ENCODE measurements at regions not wholly inside any gene's neighbourhood (a gene's known extent, or its start where the extent isn't known, plus 50 kb on each side); places are given as distances from the start of the nearest gene placed in this dataset.
"Not testable (repeated sequence)": the region's sequence is repeated elsewhere in the genome, so short reads cannot be mapped to it uniquely, and the experiment has no call there.

- DNase-seq (ENCODE audit: extremely low read depth in 1 of 2, low read depth in 1 of 2), result peak; percentile 22 to 41
These were observed 177.1 kb upstream of the SLC38A2 start for GRCh38 chr12:46549527-46550265.

- no peak for DNase-seq (ENCODE audit: extremely low read depth in 1 of 2, low read depth in 1 of 2)
These were observed 176.1 kb upstream of the SLC38A2 start for GRCh38 chr12:46548605-46549071.

- DNase-seq (ENCODE audit: extremely low read depth in 1 of 2, low read depth in 1 of 2), result no peak
These were observed 175.1 kb upstream of the SLC38A2 start for GRCh38 chr12:46547421-46548354.

GRCh38 chr12:46546634-46547273 is 174.2 kb upstream of the SLC38A2 start:
- DNase-seq (ENCODE audit: extremely low read depth in 1 of 2, low read depth in 1 of 2), result no peak

DNA sequence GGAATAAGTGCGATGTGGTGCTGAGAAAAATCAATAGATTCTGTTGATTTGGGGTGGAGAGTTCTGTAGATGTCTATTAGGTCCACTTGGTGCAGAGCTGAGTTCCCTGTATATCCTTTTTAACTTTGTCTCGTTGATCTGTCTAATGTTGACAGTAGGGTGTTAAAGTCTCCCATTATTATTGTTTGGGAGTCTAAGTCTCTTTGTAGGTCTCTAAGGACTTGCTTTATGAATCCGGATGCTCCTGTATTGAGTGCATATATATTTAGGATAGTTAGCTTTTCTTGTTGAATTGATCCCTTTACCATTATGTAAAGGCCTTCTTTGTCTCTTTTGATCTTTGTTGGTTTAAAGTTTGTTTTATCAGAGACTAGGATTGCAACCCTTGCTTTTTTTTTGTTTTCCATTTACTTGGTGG is 170.8 kb upstream of the SLC38A2 start:
- DNase-seq (ENCODE audit: extremely low read depth in 1 of 2, low read depth in 1 of 2), result not testable (repeated sequence)

DNA sequence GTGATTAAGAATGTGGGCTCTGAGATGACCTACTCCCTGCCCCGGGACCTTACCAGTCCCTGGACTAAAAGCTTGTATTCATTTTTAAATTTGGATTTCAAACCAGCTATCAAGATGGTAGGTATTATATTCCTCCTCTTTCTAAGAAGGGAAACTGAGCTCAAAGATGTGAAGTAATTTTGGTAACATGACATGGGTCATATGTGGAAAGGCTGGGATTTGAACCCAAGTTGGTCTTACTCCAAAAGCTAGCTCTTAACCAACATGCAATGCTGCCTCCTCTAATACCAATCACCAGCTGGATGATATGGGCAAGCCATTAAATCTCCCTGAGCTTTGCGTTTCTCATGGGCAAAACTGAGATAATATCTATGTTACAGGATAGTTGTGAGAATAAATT is 166.4 kb upstream of the SLC38A2 start:
- DNase-seq (ENCODE audit: extremely low read depth in 1 of 2, low read depth in 1 of 2), result no peak

DNA sequence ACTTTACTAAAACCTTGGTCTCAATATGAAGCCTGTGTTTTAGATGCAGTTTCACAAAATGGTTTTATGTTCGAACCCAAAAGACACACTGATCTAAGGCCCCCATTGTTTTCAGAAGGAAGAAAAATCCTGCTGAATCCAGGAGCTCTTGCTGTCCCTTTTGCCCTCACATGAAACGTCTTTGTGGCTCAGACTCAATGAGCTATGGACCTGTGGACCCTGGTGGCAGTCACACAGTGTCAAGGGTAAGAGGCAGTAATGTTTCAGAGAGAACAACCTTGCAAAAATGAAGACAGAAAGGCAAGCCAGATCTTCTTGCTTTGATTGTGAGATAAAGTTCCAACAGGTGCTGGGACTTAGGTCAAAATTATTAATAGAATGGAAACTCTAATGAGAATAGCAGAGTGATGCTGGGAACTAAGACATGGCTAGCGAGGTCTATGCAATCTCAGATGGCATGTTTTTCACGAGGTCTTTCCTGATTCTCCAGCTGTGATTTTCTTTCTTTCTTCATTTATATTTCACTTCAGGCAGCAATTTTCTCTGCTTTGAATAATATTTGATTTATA is 164.9 kb upstream of the SLC38A2 start:
- DNase-seq (ENCODE audit: extremely low read depth in 1 of 2, low read depth in 1 of 2), result no peak

DNA sequence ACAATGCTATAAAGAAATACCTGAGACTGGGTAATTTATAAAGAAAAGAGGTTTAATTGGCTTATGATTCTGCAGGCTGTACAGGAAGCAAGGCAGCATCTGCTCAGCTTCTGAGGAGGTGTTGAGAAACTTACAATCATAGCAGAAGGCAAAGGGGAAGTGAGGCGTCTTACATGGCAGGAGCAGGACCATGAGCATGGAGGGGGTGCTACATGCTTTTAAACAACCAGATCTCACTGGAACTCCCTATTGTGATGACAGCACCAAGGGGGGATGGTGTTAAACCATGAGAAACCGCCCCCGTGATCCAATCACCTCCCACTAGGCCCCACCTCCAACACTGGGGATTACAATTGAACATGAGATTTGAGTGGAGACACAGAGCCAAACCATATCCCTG is 163.7 kb upstream of the SLC38A2 start:
- not testable (repeated sequence) for DNase-seq (ENCODE audit: extremely low read depth in 1 of 2, low read depth in 1 of 2)

- DNase-seq (ENCODE audit: extremely low read depth in 1 of 2, low read depth in 1 of 2), result no peak
These were observed 163.3 kb upstream of the SLC38A2 start for GRCh38 chr12:46535907-46536306.

DNA sequence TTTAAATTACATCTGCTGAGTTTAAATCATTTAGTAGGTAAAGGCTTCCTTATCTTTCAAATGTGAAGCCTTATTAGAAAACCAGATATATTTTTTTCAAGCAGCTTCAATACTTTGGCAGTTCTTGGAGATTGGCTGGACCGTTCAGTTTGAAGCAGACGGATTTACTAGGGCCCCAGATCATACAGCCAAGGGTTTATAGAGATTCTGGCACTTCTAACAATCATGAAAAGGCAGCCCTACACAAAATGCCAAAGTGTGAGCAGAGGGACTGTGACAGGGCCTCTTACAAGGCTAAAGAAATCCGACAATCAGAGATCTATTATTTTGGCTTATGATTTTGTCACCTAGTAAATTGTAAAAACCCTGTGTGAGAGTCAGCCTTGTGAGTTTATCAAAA is 162.8 kb upstream of the SLC38A2 start:
- no peak for DNase-seq (ENCODE audit: extremely low read depth in 1 of 2, low read depth in 1 of 2)

GRCh38 chr12:46534327-46534840 is 161.8 kb upstream of the SLC38A2 start:
- DNase-seq (ENCODE audit: extremely low read depth in 1 of 2, low read depth in 1 of 2), result no peak

- DNase-seq (ENCODE audit: extremely low read depth in 1 of 2, low read depth in 1 of 2), result no peak
These were observed 161.2 kb upstream of the SLC38A2 start for GRCh38 chr12:46533723-46534122.

DNA sequence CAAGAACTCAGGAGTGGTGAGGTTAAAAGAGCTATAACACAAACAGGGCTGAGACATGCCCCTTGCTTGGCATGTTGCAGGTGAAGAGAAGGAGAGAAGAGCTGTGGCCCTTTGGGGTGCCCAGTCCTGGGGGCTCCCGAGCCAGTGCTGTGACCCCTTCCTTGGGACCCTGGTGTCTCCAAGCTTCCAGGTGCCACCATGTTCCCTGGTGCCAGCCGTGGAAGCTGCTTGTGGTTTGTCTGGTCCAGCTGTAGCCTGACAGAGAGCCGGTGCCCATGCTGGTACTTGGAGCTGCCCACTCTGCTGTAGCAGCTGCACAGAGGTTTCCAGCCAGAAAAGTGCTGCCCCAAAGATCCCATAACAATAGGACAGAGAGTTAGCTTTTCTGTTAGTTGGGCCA is 159.2 kb upstream of the SLC38A2 start:
- DNase-seq (ENCODE audit: extremely low read depth in 1 of 2, low read depth in 1 of 2), result no peak

DNA sequence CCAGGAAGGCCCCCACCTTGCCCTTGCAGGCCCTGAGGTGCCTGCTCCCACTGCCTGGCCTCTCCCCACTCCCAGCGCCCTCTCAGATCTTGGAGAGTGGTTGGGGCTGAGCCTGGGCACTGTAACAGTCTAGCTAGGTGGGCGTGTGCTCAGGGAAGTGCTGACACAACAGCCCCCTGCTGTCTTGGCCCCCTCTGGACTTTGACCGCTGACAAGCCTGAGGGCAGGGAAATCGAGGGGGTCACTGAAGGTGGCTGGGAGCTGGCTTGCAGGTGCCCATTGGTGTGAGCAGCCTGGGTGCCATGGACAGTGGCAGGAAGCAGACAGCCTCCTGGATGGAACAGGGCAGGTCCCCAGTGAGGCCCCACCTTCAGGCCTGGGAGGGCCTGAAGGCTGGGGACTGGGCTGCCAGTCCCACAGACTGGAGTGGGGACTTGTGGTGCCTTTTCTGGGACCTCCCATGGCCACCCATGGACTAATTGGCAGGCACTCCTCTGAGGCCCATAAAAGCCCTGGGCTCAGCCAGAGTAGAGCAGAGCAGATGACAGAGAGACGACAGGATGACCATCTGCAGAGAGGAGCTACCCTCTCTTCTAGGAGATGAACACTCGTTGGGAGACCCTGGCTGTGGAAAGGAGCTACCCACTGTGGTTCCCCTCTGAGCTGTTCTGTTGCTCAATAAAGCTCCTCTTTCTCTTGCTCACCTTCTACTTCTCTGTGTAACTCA is 158.6 kb upstream of the SLC38A2 start:
- no peak for DNase-seq (ENCODE audit: extremely low read depth in 1 of 2, low read depth in 1 of 2)

DNA sequence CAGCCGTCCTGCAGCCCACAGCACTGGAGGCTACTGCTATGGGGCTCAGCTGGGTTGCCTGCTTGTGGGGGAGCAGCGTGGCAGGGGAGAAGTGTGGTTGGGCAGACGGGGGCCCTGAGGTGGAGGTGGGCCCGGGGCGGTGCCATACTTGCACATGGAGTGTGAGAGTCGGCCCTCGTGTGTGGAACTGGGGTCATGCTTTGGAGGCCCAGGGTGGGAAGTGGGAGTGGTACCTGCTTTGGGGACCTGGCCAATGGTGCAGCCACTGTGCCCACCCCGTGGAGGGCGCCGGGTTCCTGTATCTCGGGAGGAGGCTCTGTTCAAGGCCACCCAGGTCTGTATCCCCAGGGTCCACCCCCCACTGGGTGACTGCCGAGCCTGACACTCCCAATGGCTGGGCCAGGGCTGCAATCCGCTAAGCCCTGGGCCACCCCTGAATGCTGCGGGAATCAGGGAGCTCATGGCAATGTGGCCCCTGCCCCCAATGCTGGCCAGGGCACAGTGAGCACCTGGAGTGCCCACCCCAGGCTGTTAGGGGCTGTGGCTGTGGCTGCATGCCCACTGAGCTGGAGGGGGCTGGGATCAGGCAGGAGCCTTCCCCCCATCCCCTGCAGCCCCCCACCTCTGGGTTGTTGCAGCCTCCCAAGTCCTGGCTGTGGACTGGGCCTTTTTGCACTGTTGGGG is 157.9 kb upstream of the SLC38A2 start:
- DNase-seq (ENCODE audit: extremely low read depth in 1 of 2, low read depth in 1 of 2), result no peak

DNA sequence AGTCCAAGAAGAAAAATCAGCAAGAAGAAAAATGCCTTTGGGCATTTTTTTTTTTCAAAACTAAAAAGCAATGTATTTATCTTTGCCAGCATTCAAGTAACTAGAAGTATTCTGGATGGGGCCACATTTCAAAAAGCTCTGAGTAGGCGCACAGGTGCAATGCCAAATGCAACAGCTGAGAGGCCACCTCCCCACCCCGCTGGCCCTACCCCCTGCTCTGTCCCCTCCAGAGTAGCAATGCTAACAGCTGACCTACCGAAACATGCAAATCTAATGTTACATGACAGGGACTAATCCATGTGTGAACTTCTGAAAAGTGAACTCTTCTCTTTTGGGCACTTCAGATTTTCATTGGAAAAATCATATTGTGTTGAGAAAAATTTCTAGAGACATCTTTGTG is 153.7 kb upstream of the SLC38A2 start:
- no peak for DNase-seq (ENCODE audit: extremely low read depth in 1 of 2, low read depth in 1 of 2)

- no peak for DNase-seq (ENCODE audit: extremely low read depth in 1 of 2, low read depth in 1 of 2)
These were observed 152.2 kb upstream of the SLC38A2 start for GRCh38 chr12:46524778-46525177.

GRCh38 chr12:46523863-46524770 is 151.5 kb upstream of the SLC38A2 start:
- peak in 1 of 2 donors; percentile 57 for DNase-seq (ENCODE audit: extremely low read depth in 1 of 2, low read depth in 1 of 2)

GRCh38 chr12:46523446-46523845 is 150.9 kb upstream of the SLC38A2 start:
- DNase-seq (ENCODE audit: extremely low read depth in 1 of 2, low read depth in 1 of 2), result no peak
